ENCODE measurements at regions not wholly inside any gene's neighbourhood (a gene's known extent, or its start where the extent isn't known, plus 50 kb on each side); places are given as distances from the start of the nearest gene placed in this dataset.

DNA sequence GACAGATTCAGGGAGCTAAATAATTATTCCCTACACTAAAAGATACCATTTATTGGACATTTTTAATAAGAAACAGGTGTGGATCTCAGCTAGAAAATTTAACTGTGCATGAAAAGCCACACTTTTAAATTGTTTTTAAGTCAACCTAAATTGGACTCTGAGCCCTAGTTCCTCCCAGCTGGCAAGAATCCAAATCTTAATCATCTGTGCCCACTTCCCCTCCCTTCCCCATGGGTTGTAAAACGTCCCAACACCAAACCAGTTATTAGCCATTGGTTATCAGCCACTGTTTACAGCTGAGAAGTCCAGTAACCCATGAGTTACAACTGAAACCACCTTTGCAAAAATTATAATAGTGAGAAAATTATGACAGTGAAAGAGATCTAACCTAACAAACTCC is 125.6 kb upstream of the S100G start:
- H3K27ac Mint-ChIP-seq (ENCODE audit: unreplicated experiment): no peak overlapping the region
- H3K4me3 Mint-ChIP-seq (ENCODE audit: unreplicated experiment): no peak overlapping the region
- peaks cover 10% of the 10 kb centered on the region for H3K4me1 Mint-ChIP-seq (ENCODE audit: unreplicated experiment)
- no peaks in the 10 kb centered on the region for H3K9me3 Mint-ChIP-seq (ENCODE audit: unreplicated experiment)
- no peaks in the 10 kb centered on the region for H3K27me3 Mint-ChIP-seq (ENCODE audit: unreplicated experiment)
- TF ChIP-seq, protein P1, sequence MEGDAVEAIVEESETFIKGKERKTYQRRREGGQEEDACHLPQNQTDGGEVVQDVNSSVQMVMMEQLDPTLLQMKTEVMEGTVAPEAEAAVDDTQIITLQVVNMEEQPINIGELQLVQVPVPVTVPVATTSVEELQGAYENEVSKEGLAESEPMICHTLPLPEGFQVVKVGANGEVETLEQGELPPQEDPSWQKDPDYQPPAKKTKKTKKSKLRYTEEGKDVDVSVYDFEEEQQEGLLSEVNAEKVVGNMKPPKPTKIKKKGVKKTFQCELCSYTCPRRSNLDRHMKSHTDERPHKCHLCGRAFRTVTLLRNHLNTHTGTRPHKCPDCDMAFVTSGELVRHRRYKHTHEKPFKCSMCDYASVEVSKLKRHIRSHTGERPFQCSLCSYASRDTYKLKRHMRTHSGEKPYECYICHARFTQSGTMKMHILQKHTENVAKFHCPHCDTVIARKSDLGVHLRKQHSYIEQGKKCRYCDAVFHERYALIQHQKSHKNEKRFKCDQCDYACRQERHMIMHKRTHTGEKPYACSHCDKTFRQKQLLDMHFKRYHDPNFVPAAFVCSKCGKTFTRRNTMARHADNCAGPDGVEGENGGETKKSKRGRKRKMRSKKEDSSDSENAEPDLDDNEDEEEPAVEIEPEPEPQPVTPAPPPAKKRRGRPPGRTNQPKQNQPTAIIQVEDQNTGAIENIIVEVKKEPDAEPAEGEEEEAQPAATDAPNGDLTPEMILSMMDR (IDR thresholded peaks at IDR 0.05; ENCODE audit: unreplicated experiment): no peak
- no peak for DNase-seq (ENCODE audit: low spot score)
- peaks cover 9% of the 10 kb centered on the region for H3K36me3 Mint-ChIP-seq (ENCODE audit: low read depth, unreplicated experiment)

DNA sequence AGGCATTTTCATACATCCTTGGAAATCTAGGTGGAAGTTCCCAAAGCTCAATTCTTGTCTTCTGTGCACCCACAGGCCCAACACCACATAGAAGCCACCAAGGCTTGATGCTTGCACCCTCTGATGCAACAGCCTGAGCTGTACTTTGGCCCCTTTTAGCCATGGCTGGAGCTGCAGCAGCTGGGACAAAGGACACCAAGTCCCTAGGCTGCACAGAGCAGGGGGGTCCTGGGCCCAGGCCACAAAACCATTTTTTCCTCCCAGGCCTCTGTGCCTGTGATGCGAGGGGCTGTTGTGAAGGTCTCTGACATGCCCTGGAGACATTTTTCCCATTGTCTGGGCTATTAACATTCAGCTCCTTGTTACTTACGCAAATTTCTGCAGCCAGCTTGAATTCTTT is 124.0 kb upstream of the S100G start:
- DNase-seq (ENCODE audit: low spot score): no peak
- no peaks in the 10 kb centered on the region for H3K27me3 Mint-ChIP-seq (ENCODE audit: unreplicated experiment)
- TF ChIP-seq, protein P1 (IDR thresholded peaks at IDR 0.05; ENCODE audit: unreplicated experiment): no peak
- no peak overlapping the region for H3K27ac Mint-ChIP-seq (ENCODE audit: unreplicated experiment)
- H3K4me3 Mint-ChIP-seq (ENCODE audit: unreplicated experiment): no peak overlapping the region
- H3K9me3 Mint-ChIP-seq (ENCODE audit: unreplicated experiment): no peaks in the 10 kb centered on the region
- peaks cover 12% of the 10 kb centered on the region for H3K36me3 Mint-ChIP-seq (ENCODE audit: low read depth, unreplicated experiment)
- peaks cover 10% of the 10 kb centered on the region for H3K4me1 Mint-ChIP-seq (ENCODE audit: unreplicated experiment)

DNA sequence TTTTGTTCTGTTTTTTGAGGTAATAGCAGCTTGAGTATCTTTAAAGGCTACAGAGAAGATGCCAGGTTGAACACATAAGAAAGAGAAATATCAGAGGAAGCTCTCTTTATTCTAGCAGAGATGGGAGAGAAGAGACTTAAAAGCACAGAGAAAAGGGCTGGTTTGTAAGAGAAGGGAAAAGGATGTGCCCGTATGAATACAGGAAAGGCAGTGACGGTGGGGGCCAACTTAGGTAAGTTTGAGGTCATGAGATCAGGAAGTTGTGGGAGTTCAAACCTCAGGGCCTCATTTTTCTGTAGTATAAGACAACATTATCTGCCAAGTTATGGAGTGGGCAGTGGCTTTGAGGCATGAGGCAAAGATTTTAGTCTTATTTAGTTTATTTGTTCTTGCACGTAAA is 121.3 kb upstream of the S100G start:
- Mint-ChIP-seq H3K9me3 (ENCODE audit: unreplicated experiment) (no peaks in the 10 kb centered on the region), H3K4me3 (ENCODE audit: unreplicated experiment) (no peak overlapping the region), H3K27me3 (ENCODE audit: unreplicated experiment) (no peaks in the 10 kb centered on the region), H3K36me3 (ENCODE audit: low read depth, unreplicated experiment) (peaks cover 12% of the 10 kb centered on the region), H3K4me1 (ENCODE audit: unreplicated experiment) (peaks cover 10% of the 10 kb centered on the region), H3K27ac (ENCODE audit: unreplicated experiment) (no peak overlapping the region)
- TF ChIP-seq, protein P1 (IDR thresholded peaks at IDR 0.05; ENCODE audit: unreplicated experiment): no peak
- DNase-seq (ENCODE audit: low spot score): no peak

Measured in endothelial cell (in vitro differentiated cells).